Astrocyte of the hippocampus (primary cell): ENCODE measurements at regions not wholly inside any gene's neighbourhood (a gene's known extent, or its start where the extent isn't known, plus 50 kb on each side); places are given as distances from the start of the nearest gene placed in this dataset.
A peak's percentile ranks its signal among the peaks of the same experiment; 100 is the strongest.

Source experiments
- DNase-seq: peaks from one replicate; pipeline ENCODE4 v3.0.0; 2011; ENCODE audit warnings: low read depth, low spot score

GRCh38 chrX:63993936-63994335, 208.9 kb upstream of the ARHGEF9 start:
- DNase-seq, result no peak

DNA sequence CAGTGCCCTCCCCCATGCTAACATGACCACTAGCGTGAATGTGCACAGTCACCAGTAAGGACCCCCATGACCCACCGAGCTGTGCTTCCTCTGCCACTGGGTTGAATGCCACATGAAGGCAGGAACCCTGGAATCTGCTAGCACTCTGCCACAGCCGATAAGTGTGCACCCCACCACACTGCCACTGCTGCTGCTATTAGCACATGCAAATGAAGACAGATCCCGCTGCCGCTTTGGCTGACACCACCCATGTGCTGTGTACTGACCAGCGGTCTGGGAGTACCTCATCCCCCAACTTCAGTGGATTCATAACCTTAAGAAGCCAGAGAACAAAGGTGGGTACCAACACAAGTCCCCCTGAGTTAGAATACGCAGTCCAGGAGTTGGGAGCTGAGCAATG, 200.9 kb upstream of the ARHGEF9 start:
- no peak for DNase-seq

DNA sequence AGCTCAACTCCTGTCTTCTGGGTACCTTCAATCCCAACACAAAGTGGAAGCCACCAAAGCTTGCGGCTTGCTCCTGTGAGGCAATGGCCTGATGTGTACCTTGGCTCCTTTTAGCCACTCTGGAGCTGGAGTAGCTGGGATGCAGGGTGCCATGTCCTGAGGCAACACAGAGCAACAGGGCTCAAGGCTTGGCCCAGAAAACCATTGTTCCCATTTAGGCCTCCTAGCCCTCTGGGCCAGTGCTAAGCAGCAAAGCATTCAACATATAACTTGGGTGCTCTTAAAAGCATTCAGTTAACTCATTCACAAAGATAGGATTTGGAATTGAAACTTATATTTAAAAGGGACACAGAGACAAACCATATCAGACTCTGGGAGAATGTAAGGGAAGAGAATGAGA, 194.5 kb upstream of the ARHGEF9 start:
- DNase-seq, result no peak

DNA sequence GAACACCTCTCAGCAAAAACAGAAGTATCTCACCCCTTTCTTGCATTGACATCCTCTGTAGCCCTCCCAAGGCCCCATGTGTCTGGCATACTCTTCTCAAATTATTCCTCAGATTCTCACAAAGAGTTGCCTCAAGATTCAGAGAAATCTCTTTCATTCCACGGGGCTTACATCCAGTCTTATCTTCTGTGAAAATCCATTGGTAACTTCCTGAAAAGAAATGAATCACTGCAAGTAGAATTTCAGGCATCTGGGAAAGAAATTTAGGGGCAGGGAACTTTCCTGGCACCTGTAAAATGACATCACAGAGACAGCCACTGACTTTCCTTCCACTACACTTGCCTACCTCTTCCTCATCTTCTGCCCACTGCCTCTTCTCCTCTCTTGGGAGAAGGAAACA, 182.5 kb upstream of the ARHGEF9 start:
- no peak for DNase-seq

- DNase-seq, result no peak
Measured at GRCh38 chrX:63963095-63963784, 178.2 kb upstream of the ARHGEF9 start.

GRCh38 chrX:63961964-63962363, 176.9 kb upstream of the ARHGEF9 start:
- no peak for DNase-seq

GRCh38 chrX:63959975-63960374, 175.0 kb upstream of the ARHGEF9 start:
- DNase-seq, result no peak

DNA sequence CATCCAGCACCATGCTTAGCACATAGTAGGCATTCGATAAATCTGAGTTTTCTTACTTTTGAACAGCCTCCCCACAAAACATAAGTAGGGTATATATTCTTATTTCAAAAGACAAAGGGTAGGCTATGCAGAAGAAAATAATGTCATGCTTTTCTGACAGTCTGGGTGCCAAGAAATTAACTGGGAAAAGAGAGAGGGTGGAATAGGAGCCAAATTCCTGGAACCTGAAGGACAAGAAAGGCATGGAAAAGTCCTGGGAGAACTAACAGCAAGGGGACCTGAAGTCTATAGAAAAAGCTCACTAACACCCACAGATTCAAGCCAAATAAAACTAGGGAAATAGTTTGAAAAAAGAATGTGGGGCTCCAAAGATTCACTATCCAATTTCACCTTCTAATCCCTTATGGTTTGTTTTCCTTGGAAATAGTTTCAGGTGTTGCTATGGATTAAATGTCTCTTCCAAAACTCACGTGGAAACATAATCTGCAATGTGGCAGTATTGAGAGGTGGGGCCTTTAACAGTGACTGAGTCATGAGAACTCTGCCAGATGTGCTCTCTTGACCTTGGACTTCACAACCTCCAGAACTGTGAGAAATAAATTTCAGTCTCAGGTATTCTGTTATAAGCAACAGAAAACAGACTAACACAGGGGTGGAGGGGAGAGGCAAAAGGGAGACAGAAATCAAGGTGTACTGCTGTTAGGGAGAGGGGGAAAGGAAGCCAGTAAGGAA, 173.3 kb upstream of the ARHGEF9 start:
- no peak for DNase-seq

DNA sequence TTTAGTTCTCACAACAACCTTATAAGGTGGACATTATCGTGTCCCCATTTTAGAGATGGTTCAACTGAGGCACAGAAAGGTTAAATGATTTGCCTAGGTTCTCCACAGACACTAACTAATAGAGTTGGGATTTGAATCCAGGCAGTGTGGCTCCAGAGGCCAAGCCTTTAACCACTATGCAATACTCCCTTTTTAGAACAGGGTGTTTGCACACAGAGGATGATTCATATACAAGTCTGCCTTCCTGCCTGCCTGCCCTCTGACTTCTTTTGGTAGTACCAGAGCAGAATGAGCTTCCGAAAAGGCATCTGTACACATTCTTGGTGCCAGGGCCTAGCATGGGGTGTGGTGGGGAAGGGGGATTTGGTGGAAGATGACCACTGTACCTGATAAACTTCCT, 150.8 kb upstream of the ARHGEF9 start:
- DNase-seq, result no peak

DNA sequence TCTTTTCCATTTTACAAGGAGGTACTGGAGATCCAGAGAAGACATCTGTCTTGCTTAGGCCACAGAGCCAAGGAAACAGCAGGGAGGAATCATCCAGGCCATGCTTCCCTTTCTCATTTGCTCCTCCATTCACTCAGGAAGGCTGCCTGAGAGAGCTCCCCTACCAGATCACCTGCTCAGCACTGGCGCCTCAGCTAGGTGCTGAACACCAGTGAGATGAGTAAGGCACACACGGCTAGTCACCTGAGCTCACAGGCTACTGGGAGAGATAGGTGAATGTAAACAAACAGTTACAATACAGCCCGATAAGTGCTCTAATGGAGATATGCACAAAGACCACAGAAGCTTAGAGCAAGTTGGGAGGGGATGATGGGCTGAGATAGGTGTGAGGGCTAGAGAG, 149.8 kb upstream of the ARHGEF9 start:
- DNase-seq, result no peak

DNA sequence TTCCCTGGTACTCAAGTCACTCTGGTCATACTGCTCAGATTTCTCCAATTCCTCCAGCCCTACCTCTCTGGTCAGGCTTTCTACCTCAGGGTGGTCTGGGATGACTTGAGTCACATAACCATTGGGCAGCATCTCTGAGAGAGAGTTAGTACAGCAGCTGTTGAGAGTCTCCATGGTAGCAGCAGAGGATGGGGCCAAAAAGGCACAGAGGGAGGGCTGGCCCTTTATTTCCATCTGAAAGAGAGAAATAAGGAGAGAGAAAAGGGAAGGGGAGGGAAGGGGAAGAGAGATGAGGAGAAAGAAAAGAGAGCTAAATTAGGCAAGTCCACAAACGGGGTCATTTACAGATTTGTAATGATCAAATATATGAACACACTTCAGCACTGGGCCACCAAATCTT, 149.1 kb upstream of the ARHGEF9 start:
- no peak for DNase-seq

DNA sequence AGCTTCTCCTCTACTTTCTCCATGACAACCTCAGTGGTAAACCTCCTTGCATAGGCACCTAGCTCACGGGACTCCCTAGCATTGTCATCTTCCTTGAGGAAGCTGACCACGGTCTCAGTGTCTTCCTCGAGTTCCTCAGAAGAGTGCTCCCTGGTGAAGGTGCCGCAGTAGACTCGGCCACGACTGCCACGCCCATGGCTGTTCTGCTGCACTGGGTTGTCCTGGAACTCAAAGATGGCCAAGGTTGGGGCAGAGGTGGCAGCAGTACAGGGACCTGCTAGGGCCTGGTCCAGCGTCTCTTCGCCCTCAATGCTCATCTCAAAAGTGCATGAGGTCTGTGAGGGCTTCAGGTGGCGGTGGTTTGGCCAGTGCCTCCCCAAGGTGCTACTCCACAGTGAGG, 147.9 kb upstream of the ARHGEF9 start:
- DNase-seq, result no peak

GRCh38 chrX:63932006-63932405, 147.0 kb upstream of the ARHGEF9 start:
- DNase-seq, result no peak

GRCh38 chrX:63930140-63930539, 145.1 kb upstream of the ARHGEF9 start:
- DNase-seq, result no peak

DNA sequence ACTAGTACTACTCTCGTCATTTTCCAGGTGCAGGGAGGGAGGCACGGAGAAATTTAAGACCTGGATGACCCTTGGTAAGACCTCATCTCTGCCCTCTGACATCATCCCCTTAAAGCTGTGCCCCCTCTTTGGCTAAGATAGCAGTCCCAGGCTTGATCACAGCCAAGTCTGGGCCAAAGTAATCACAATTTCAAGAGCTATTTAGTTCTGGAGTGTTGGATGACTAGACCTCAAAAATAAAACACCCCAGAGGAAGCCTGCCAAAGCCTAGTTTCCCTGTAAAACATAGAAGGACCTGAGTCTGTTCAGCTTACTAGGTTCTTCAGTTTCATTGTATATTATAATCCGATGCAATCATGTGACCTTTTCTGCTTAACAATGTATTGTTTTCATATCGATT, 144.6 kb upstream of the ARHGEF9 start:
- no peak for DNase-seq

DNA sequence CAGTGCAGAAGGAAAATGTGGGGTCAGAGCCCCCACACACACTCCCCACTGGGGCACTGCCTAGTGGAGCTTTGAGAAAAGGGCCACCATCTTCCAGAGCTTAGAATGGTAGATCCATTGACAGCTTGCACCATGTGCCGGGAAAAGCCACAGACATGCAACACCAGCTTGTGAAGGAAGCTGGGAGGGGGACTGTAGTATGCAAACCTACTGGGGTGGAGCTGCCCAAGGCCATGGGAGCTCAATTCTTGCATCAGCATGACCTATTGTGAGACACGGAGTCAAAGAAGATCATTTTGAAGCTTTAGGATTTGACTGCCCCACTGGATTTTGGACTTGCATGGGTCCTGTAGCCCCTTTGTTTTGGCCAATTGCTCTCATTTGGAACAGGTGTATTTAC, 142.8 kb upstream of the ARHGEF9 start:
- DNase-seq, result no peak

DNA sequence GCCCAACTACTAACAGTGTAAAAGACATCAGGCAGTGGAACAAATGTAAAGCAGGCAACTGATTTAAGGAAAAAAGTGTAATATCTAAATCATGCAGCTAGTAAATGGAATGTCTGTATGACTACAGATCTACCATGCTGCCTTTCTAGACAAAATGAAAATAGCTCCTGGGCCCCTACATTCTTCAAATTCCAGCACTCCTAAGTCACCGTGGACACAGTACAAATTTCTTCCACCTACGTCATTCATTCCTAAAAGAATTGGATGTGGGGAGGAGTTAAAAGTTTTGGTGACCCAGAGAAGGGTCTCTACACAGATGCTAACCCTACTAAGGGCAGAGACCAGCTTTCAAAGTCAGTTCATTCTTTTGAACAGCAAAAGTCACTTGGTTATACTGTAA, 137.2 kb upstream of the ARHGEF9 start:
- peak; percentile 4 for DNase-seq

- no peak for DNase-seq
Measured at GRCh38 chrX:63920875-63921274, 135.9 kb upstream of the ARHGEF9 start.

- no peak for DNase-seq
Measured at GRCh38 chrX:63919081-63919480, 134.1 kb upstream of the ARHGEF9 start.

DNA sequence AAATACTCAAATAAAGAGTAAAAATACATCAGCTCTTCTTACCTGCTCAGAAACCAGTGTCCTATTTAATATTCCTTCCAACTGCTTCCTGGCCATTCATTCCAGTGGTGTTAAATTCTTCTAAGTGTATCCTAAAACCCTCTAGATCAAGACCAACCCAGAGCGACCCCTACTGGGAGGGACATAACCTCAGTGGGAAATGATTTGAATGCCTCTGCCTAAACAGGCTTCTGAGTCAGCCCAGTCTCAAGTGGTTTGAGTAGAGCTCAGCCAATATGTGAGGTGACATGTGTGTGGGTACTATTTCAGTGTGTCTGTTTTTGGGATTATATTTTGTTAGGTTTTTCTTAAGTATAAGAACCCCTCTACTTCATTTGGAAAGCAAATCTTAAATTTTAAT, 133.6 kb upstream of the ARHGEF9 start:
- DNase-seq, result no peak

DNA sequence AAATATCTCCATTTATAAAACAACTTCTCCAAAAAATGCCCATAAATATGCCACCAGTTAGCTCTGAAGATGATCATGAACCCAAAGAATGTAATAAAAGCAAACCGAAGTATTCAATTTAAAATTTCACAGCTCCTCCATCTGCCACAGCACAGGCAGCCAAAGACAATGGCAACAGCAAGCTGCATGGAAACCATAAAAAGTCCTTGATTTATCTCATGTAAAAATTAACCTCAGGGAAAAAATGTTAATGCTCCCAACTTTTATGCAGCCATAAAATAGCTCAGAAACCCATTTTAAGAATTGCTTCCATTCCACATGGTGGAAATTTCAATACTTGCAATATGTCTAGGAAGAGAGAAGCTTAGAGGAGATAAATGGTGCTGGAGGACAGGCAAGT, 132.3 kb upstream of the ARHGEF9 start:
- DNase-seq, result no peak

GRCh38 chrX:63913719-63914118, 128.7 kb upstream of the ARHGEF9 start:
- no peak for DNase-seq

DNA sequence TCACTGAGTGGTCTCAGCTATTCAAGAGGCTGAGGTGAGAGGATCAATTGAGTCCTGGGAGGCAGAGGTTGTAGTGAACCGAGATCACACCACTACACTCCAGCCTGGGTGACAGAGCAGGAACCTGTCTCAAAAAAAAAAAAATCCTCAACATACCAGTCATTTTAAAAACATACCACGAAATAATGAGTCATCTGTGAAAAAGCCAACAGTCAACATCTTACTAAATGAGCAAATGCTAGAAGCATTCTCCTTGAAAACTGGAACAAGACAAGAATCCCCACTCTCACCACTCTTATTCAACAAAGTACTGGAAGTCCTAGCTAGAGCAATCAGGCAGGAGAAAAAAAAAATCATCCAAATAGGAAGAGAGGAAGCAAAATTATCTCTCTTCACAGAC, 104.0 kb upstream of the ARHGEF9 start:
- peak; percentile 14 for DNase-seq
